ENCODE measurements at regions not wholly inside any gene's neighbourhood (a gene's known extent, or its start where the extent isn't known, plus 50 kb on each side); places are given as distances from the start of the nearest gene placed in this dataset.

DNA sequence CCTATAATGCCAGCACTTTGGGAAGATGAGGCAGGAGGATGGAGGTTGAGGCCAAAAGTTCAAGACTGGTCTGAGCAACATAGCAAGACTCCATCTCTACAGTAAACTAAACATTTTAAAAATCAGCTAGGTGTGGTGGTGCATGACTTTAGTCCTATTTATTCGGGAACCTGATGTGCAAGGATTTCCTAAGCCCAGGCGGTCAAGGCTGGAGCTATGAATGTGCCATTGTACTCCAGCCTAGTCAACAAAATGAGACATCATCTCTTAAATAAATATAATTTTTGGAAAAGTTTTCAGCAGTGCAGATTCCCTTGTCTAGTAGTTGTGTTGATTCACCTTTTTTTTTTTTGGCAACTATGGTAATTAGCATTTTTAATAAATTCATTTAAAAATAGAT, 928.7 kb upstream of the PRKX start:
- TF ChIP-seq EZH2phosphoT487 (IDR thresholded peaks at IDR 0.05; ENCODE audit: low read depth) = no peak
- TF ChIP-seq, protein P1, sequence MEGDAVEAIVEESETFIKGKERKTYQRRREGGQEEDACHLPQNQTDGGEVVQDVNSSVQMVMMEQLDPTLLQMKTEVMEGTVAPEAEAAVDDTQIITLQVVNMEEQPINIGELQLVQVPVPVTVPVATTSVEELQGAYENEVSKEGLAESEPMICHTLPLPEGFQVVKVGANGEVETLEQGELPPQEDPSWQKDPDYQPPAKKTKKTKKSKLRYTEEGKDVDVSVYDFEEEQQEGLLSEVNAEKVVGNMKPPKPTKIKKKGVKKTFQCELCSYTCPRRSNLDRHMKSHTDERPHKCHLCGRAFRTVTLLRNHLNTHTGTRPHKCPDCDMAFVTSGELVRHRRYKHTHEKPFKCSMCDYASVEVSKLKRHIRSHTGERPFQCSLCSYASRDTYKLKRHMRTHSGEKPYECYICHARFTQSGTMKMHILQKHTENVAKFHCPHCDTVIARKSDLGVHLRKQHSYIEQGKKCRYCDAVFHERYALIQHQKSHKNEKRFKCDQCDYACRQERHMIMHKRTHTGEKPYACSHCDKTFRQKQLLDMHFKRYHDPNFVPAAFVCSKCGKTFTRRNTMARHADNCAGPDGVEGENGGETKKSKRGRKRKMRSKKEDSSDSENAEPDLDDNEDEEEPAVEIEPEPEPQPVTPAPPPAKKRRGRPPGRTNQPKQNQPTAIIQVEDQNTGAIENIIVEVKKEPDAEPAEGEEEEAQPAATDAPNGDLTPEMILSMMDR (IDR thresholded peaks at IDR 0.05; ENCODE audit: low read depth, low read length) = no peak

Measured in OCI-LY3 (cell line).